Uterus (tissue), 2 donors: ENCODE measurements at regions not wholly inside any gene's neighbourhood (a gene's known extent, or its start where the extent isn't known, plus 50 kb on each side); places are given as distances from the start of the nearest gene placed in this dataset.

ENCODE experiments used
- CTCF ChIP-seq, 4 experiments: fragments of 200-600 bp in 2 of 4; fragments of 450-650 bp in 2 of 4; sonication (generic) in 2 of 4; IDR thresholded peaks; one replicate each; pipeline ENCODE4 v1.5.1; 2016 to 2019; ENCODE audit warnings: antibody characterized with exemption in 4 of 4, mild to moderate bottlenecking in 2 of 4, moderate library complexity in 1 of 4
- POLR2A ChIP-seq, 2 donors: fragments of 450-650 bp; IDR thresholded peaks; one replicate each; pipeline ENCODE4 v1.6.1; 2016; ENCODE audit warnings: antibody characterized with exemption in 2 of 2, mild to moderate bottlenecking in 1 of 2, moderate library complexity in 1 of 2

GRCh38 chr7:38066391-38066790, 111.7 kb upstream of the STARD3NL start:
- TF ChIP-seq POLR2A (IDR thresholded peaks at IDR 0.05) = no peak
- no peak for TF ChIP-seq CTCF (IDR thresholded peaks at IDR 0.05)
